HepG2 (cell line): ENCODE measurements at regions not wholly inside any gene's neighbourhood (a gene's known extent, or its start where the extent isn't known, plus 50 kb on each side); places are given as distances from the start of the nearest gene placed in this dataset.

Experiments
- ATAC-seq: fragments of 200-7000 bp; cut with Tn5 transposase; 3 replicates; pipeline ENCODE4 v1.9.1; 2020; ENCODE audit warnings: mild to moderate bottlenecking, moderate library complexity
- BruUV-seq: library from RNA; stranded (reverse); fragments of 400-500 nt; replicated peaks from 2 replicates; lab custom pipeline; 2021; lab: Mats Ljungman, UMichigan
- CTCF ChIA-PET: fragments of 300-600 bp; formaldehyde crosslinking; extraction: SDS; loops from one replicate; lab custom pipeline; 2021; ENCODE audit warnings: low total read pairs, inconsistent platforms, low intra/inter-chr PET ratio; lab: Yijun Ruan, JAX
- POLR2A ChIA-PET: fragments of 350-600 bp; sonication (Branson Sonifier 250); formaldehyde crosslinking; loops from one replicate; lab custom pipeline; 2020; ENCODE audit warnings: antibody characterized with exemption, inconsistent platforms; lab: Yijun Ruan, JAX
- DNase-seq: peaks from one replicate; pipeline ENCODE4 v3.0.0-alpha.2; 2015; ENCODE audit warnings: low spot score
- FAIRE-seq: peaks from 3 replicates; lab custom pipeline; 2011; peaks lifted over from hg19 to GRCh38; lab: Jason Lieb, UNC
- H2AFZ ChIP-seq: one replicate; pipeline ENCODE4 v1.6.1; 2011; ENCODE audit warnings: low read length, inconsistent platforms
- H3K27ac ChIP-seq: fragments of 300-600 bp; 3 replicates; pipeline ENCODE4 v1.8.0; 2011; ENCODE audit warnings: mixed run types, mild to moderate bottlenecking, mixed read lengths, low read length, inconsistent platforms; ENCODE audit not compliant: insufficient read depth; ENCODE audit errors: extremely low read length
- H3K27me3 ChIP-seq, 2 experiments: fragments of 200-600 bp in 1 of 2; 2 replicates in 1 of 2; 3 replicates in 1 of 2; pipeline versions ENCODE4 v1.6.0 to v1.8.0; 2011; ENCODE audit warnings: low read length in 2 of 2, mild to moderate bottlenecking in 2 of 2, moderate library complexity in 2 of 2, inconsistent platforms in 1 of 2; ENCODE audit not compliant: insufficient read depth in 2 of 2, control insufficient read depth in 1 of 2
- H3K36me3 ChIP-seq, 2 experiments: fragments of 200-600 bp in 1 of 2; replicated peaks in 1 of 2; 2 replicates in 1 of 2; 3 replicates in 1 of 2; pipeline versions ENCODE4 v1.5.1 to v1.8.0; 2011; ENCODE audit warnings: low read length in 2 of 2, inconsistent platforms in 1 of 2; ENCODE audit not compliant: insufficient read depth in 2 of 2, control insufficient read depth in 1 of 2
- H3K4me1 ChIP-seq: 2 replicates; pipeline ENCODE4 v1.5.1; 2012; ENCODE audit warnings: low read length, inconsistent platforms; ENCODE audit not compliant: insufficient read depth
- H3K4me2 ChIP-seq: 2 replicates; pipeline ENCODE4 v1.6.0; 2011; ENCODE audit warnings: low read depth, low read length, inconsistent platforms
- H3K4me3 ChIP-seq, 3 experiments: fragments of 200-600 bp in 1 of 3; sonication (generic), shearing (Covaris generic) in 1 of 3; replicated peaks in 1 of 3; 2 replicates each; pipeline ENCODE4 v1.5.1; 2011 to 2016; ENCODE audit warnings: low read length in 3 of 3, inconsistent platforms in 2 of 3, low read depth in 2 of 3, mild to moderate bottlenecking in 2 of 3, control low read depth in 1 of 3, mixed read lengths in 1 of 3; ENCODE audit not compliant: insufficient read depth in 1 of 3
- H3K79me2 ChIP-seq: one replicate; pipeline ENCODE4 v1.6.1; 2011; ENCODE audit warnings: low read length, inconsistent platforms; ENCODE audit not compliant: insufficient read depth
- H3K9ac ChIP-seq: 2 replicates; pipeline ENCODE4 v1.6.0; 2011; ENCODE audit warnings: mild to moderate bottlenecking, low read depth, low read length, inconsistent platforms; ENCODE audit not compliant: insufficient read depth
- H3K9me3 ChIP-seq: 2 replicates; pipeline ENCODE4 v1.5.1; 2012; ENCODE audit warnings: mild to moderate bottlenecking, low read length
- H4K20me1 ChIP-seq: 2 replicates; pipeline ENCODE4 v1.6.0; 2011; ENCODE audit warnings: inconsistent platforms, mild to moderate bottlenecking, low read length, moderate library complexity; ENCODE audit not compliant: insufficient read depth
- GZF1 ChIP-seq: sonication (generic); formaldehyde crosslinking; IDR thresholded peaks from 2 replicates; pipeline ENCODE4 v1.5.1; 2020; ENCODE audit warnings: mild to moderate bottlenecking, missing genetic modification reagents
- HBP1 ChIP-seq: IDR thresholded peaks from 2 replicates; pipeline ENCODE4 v1.6.1; 2016; ENCODE audit warnings: low read depth, control low read depth
- JUN ChIP-seq: sonication (generic); formaldehyde crosslinking; IDR thresholded peaks from 2 replicates; pipeline ENCODE4 v1.4.0; 2020; ENCODE audit warnings: mild to moderate bottlenecking, missing genetic modification reagents
- RXRB ChIP-seq: IDR thresholded peaks from 2 replicates; pipeline ENCODE4 v1.6.1; 2016; ENCODE audit warnings: borderline replicate concordance, missing genetic modification reagents, missing compliant biosample characterization
- SMAD3 ChIP-seq: sonication (generic); formaldehyde crosslinking; IDR thresholded peaks from 2 replicates; pipeline ENCODE4 v1.4.0; 2020; ENCODE audit warnings: missing genetic modification reagents
- ZNF12 ChIP-seq: sonication (generic); formaldehyde crosslinking; IDR thresholded peaks from 2 replicates; pipeline ENCODE4 v1.5.0; 2020; ENCODE audit warnings: missing genetic modification reagents
- ZNF792 ChIP-seq: IDR thresholded peaks from 2 replicates; pipeline ENCODE4 v1.6.1; 2016
- WGBS: methylation state at CpG from one replicate; pipeline ENCODE4 v1.1.6; 2017; ENCODE audit warnings: low lambda C conversion rate; 5-methylcytosine and 5-hydroxymethylcytosine counted together
- in situ Hi-C: cut with HindIII; loops from 2 replicates; pipeline ENCODE4 v1.10.0; 2017; ENCODE audit warnings: low pct_unique_long_range_greater_than_20kb; ENCODE audit not compliant: extremely low pct_ligation_motif_present
- intact Hi-C: fragments of 100-400 bp; cut with micrococcal nuclease; formaldehyde crosslinking; loops from one replicate; pipeline ENCODE4 v1.10.0; 2022; ENCODE audit not compliant: unreplicated experiment
- TF ChIP-seq, protein P1 (sequence below): sonication (generic); formaldehyde crosslinking; IDR thresholded peaks from 2 replicates; pipeline ENCODE4 v1.5.0; 2020; ENCODE audit warnings: missing genetic modification reagents, mild to moderate bottlenecking, borderline replicate concordance
- TF ChIP-seq, protein P2 (sequence below): sonication (generic); formaldehyde crosslinking; IDR thresholded peaks from 2 replicates; pipeline ENCODE4 v1.5.1; 2020; ENCODE audit warnings: missing genetic modification reagents, mild to moderate bottlenecking, borderline replicate concordance

- no peaks in the 10 kb centered on the region for H3K36me3 ChIP-seq
- H3K79me2 ChIP-seq, result no peaks in the 10 kb centered on the region
- DNase-seq, result no peak
- intact Hi-C loops (no loop called here), in situ Hi-C loops (no loop called here)
- no peak overlapping the region for H3K4me2 ChIP-seq
- no peak overlapping the region for H3K4me3 ChIP-seq
- 65% methylated on average over 12 of the region's 14 CpGs for WGBS
- H3K9ac ChIP-seq, result no peak overlapping the region
- H2AFZ ChIP-seq, result no peak overlapping the region
- no peak overlapping the region for H3K27ac ChIP-seq
- H3K4me1 ChIP-seq, result peaks cover 8% of the 10 kb centered on the region; the same call in 1 of the 2 replicates
- no peaks in the 10 kb centered on the region for H4K20me1 ChIP-seq
- CTCF ChIA-PET, result no interaction called here
- peaks cover 0 to 19% of the 10 kb centered on the region in 2 experiments; a peak in 4 of 5 replicates for H3K27me3 ChIP-seq
- no TSS peak for BruUV-seq
- TF ChIP-seq GZF1 (no peak), RXRB (CRISPR knock-in tag) (no peak), ZNF792 (CRISPR knock-in tag) (no peak), JUN (no peak), SMAD3 (CRISPR knock-in tag) (no peak), HBP1 (CRISPR knock-in tag) (no peak), ZNF12 (CRISPR knock-in tag) (no peak)
- TF ChIP-seq, protein P1, sequence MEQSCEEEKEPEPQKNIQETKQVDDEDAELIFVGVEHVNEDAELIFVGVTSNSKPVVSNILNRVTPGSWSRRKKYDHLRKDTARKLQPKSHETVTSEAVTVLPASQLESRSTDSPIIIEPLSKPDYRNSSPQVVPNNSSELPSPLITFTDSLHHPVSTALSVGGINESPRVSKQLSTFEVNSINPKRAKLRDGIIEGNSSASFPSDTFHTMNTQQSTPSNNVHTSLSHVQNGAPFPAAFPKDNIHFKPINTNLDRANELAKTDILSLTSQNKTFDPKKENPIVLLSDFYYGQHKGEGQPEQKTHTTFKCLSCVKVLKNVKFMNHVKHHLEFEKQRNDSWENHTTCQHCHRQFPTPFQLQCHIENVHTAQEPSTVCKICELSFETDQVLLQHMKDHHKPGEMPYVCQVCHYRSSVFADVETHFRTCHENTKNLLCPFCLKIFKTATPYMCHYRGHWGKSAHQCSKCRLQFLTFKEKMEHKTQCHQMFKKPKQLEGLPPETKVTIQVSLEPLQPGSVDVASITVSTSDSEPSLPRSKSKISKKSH (CRISPR knock-in tag), result no peak
- TF ChIP-seq, protein P2, sequence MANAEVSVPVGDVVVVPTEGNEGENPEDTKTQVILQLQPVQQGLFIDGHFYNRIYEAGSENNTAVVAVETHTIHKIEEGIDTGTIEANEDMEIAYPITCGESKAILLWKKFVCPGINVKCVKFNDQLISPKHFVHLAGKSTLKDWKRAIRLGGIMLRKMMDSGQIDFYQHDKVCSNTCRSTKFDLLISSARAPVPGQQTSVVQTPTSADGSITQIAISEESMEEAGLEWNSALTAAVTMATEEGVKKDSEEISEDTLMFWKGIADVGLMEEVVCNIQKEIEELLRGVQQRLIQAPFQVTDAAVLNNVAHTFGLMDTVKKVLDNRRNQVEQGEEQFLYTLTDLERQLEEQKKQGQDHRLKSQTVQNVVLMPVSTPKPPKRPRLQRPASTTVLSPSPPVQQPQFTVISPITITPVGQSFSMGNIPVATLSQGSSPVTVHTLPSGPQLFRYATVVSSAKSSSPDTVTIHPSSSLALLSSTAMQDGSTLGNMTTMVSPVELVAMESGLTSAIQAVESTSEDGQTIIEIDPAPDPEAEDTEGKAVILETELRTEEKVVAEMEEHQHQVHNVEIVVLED (CRISPR knock-in tag), result no peak
- TF ChIP-seq, all 625 proteins: peak for 0
- ATAC-seq (no peak), FAIRE-seq (no peak)
- no peaks in the 10 kb centered on the region for H3K9me3 ChIP-seq
- POLR2A ChIA-PET, result no interaction called here
Measured at GRCh38 chr16:85984231-85984880, 85.4 kb downstream of the IRF8 start.
